GM12873 (cell line): ENCODE measurements at regions not wholly inside any gene's neighbourhood (a gene's known extent, or its start where the extent isn't known, plus 50 kb on each side); places are given as distances from the start of the nearest gene placed in this dataset.

Experiments used
- CTCF ChIP-seq: IDR thresholded peaks from 2 replicates; pipeline ENCODE4 v1.5.1; 2012; ENCODE audit warnings: low read depth, mild to moderate bottlenecking, moderate library complexity, low read length, control low read depth; ENCODE audit not compliant: insufficient read depth; ENCODE audit errors: missing control alignments

- no peak for TF ChIP-seq CTCF
These were observed 92.4 kb downstream of the MICALL2 start for GRCh38 chr7:1366801-1367405.

GRCh38 chr7:1367501-1368183, 91.6 kb downstream of the MICALL2 start:
- no peak for TF ChIP-seq CTCF

- TF ChIP-seq CTCF = no peak
These were observed 91.0 kb downstream of the MICALL2 start for GRCh38 chr7:1368184-1368681.

GRCh38 chr7:1368682-1369571, 90.3 kb downstream of the MICALL2 start:
- TF ChIP-seq CTCF = peak; percentile 36

GRCh38 chr7:1369916-1370657, 89.2 kb downstream of the MICALL2 start:
- no peak for TF ChIP-seq CTCF

- no peak for TF ChIP-seq CTCF
These were observed 88.5 kb downstream of the MICALL2 start for GRCh38 chr7:1370738-1371137.
